Stimulated activated CD8-positive, alpha-beta memory T cell treated with anti-CD3 and anti-CD28 coated beads, Interleukin-12 subunit alpha, Interleukin-12 subunit beta, amount 100 ng/mL, for 1 hour (primary cell): ENCODE measurements at regions not wholly inside any gene's neighbourhood (a gene's known extent, or its start where the extent isn't known, plus 50 kb on each side); places are given as distances from the start of the nearest gene placed in this dataset.

Experiments used
- DNase-seq: peaks from one replicate; pipeline ENCODE4 v3.0.0-alpha.2; 2020; ENCODE audit warnings: low read depth

DNA sequence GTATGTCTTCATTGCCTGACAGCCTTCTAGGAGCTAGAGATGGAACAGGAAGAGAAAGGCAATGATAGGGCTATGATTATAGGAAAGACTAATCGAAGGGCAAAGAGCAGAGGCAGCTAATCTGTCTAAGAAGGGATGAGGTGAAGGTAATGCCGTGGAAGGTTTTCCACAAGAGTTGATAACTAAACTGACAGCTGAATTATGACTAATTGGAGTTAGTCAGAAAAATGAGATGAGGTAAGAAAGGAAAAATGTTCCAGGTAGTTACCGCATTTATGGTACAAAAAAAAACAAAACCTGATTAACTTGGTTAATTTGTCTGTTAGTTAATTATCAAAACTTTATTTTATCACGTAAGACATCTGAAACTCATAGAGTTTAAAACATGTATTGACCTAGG is 260.3 kb downstream of the SLITRK6 start:
- no peak for DNase-seq

DNA sequence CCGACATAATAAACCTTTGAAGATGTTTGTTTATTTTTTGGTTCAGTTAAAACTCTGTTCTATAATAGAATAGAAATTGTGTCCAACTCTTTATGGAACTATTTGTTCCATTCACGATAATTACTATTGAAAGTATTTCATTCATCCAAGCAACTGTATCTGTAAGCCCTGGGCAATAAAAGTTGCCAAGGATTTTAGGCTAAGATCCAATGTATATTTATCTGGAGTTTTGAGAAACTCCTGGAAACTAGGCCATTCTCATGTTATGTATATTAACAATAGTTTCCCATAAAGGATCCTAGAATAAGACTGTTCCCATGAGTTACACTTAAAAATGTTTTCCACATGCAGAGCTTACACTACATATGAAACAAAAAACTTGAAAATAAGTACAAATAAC is 261.6 kb downstream of the SLITRK6 start:
- DNase-seq = no peak

DNA sequence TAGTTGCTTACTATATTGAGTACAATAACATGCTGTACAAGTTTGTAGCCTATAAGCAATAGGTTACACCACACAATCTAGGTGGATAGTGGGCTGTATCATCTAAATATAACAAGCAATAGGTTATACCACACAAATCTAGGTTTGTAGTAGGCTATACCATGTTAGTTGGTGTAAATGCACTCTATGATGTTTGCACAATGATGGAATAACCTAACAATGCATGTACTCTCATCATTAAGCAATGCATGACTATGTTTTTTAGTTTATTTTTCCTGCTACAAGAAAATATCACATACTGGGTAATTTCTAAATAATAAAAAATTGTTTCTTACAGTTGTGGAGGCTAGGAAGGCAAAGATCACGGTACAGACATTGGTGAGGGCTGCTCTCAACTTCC is 262.5 kb downstream of the SLITRK6 start:
- no peak for DNase-seq

DNA sequence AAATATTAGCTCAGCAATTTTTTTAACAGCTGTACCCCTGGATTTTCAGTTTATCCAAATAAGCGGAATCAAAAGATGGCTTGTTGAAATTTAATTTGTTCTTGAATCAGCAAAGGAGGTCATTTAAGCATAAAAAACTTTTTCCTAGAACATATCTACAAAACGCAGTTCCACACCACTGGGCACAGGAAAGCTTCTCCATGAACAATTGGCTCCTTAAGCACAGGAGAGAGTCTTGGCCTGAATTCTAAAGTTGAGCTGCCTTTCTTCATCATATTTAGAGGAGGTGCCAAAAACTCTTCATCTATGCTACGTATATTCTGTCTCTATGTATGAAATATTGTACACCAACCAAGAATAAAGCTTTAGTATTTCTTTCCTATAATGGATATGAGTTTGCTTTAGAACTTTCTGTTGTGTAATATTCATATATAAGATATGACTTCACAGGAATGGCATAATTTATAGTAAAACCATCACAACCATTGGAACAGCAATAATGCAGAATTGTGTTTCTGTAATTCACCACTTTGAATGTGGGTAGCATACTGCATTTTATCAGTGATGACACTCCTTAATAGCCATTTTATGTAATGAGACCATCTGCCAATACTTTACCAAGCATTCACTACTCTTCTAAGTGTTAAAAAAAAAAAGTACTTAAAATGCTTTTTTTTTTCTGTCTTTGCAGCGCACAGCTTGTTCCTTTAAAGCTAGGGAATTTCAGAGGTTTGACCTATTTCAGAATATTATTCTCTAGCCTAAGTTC is 263.7 kb downstream of the SLITRK6 start:
- DNase-seq = no peak

DNA sequence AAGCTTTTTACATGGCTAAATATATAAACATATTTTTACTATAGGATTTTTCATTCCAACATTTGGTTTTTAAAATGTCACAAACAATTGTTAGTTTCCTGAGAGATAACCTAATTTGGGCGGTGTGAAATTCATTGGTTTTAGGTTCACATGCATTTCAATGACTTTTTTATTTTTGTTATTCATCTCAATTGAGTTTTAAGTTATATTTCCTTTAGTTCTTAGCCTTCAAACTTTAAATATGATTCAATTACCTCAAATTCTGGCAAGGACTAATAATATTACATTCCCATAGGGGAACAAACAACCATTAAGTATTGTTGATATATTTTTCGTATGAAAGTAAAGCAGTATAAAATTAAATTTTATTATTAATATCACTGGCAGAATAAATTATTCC is 265.3 kb downstream of the SLITRK6 start:
- no peak for DNase-seq

DNA sequence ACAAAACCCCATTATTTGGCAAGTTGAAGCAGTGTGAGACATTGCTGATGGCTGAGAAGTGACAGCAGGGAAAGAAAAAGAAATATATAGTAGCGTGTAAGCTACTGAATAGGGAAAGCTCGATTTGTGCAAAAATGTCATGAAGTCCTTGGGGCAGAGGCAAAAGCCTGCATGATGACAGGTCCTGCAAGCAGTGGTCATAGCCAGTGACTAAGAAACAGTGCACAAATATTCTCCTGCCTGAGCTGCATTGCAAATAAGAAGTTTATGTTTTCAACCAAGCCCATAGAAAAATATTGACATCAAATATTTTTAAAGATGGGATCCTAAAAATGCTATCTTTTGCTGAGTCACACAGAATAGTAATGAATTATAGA is 270.0 kb downstream of the SLITRK6 start:
- DNase-seq = no peak

DNA sequence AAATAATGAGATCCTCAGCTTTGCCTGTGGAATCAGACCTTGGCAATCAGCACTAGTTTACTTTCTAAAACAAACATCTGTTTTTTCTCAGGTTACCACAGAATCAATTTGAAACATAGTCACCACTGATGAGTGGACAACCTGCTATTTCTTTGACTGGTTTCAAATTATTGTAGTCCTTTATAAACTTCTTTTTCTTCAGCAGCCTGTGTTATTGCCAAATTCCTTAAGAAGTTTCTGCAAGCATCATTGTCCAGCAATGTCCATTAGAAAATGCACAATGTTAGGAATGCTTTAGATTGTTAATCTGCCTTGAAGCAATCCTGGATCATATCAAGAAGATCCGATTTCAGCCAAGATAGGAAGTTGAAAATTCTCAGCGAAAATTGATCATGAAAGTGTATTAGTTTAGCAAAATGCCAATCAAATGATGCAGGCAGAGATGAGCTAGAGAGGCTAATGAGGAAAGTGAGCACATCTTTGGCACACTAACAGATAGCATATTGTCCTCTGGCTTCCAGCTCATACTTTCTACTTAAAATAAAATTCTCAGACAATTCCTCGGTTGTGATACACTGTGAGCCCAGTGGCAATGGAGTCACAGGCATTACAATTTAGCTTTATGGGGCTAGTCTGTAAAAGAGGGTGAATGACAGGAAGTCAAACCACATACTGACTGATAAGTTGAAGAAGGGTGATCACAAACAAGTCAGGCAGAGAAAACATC is 270.6 kb downstream of the SLITRK6 start:
- no peak for DNase-seq

DNA sequence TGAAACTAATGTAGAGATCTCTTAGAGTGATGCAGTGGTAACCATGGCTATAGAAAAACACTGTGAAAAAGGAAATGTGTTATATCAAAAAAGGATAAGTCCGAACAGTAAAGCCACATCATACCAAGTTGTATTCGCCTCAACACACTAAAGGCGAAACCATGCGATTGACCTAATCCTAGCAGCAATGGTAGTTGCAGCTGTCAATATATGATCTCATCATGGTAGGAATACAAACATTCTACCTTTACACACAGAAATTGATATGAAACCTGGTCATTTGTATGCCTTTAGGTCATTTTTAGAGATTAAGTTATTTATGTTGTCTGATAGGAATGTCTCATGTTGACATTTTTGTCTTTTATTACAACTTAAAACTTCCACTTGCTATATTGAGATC is 271.9 kb downstream of the SLITRK6 start:
- no peak for DNase-seq

DNA sequence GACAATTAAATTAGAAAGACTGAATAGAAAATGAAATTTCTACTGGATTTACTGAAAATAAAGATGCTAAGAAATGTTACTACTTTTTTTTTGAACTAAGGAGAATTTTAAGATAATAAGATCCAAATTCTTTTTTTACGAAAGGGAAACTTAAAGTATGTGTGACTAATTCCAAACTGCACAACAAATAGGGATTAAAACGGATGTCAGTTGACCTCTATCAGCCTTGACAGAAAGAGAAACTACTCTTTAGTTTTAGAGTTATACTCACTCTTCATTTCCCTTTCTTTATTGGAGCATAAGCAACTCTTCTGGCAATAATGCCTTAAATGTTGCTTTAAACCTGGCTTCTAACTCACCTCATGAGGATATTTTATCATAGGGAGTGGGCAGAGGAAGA is 273.8 kb downstream of the SLITRK6 start:
- no peak for DNase-seq

DNA sequence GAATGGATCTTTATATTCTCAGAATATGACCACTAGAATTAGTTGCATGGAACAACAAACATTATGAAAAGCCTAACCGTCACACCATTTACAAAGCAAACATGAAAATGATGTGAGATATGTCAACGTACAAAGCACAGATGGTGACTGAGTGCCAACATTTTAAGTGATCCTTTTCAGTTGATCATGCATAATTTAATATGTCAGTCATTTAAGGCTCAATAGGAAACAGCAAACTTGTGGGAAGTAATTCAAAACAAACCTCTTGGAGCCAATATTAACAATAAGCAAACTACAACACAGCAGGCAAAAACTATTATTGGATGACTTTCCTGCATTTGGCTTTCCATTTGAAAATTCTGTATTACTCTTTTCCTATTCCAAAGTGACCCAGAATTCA is 277.6 kb downstream of the SLITRK6 start:
- no peak for DNase-seq

DNA sequence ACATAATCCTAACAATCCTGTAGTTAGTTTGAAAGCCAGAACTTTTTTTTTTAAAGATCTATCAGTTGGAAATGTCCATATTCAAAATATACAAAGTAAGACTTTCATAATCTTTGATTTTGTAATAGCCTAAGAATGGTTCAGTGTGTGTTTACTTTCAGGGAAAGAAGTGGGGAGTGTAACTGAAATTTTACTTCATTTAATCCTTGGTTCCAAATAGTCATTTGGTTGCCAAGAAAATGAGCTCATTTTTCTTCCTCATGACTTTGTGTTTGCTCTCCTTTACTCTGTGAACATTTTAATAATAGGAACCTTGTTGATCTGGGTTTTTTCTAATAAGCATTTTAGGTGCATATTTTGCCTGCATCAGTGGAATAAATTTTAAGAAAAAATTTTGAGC is 278.8 kb downstream of the SLITRK6 start:
- no peak for DNase-seq

DNA sequence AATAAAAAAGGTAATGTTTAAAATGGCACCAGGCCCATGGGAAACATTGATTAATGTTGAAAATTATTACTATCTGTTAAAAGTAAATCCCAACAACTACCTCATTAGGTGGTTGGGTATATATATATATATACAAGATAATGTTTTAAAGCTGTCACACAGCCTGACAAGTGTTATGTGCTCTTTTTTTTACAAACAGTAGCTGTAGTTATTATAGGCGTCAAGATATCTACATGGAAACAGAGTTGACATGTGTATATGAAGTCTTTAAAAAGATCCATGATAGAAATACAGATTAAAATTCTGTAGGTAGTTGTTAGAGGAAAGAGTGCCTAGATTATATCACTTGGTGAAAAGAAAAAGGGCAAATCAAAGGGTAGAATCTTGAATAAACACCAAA is 279.9 kb downstream of the SLITRK6 start:
- no peak for DNase-seq

DNA sequence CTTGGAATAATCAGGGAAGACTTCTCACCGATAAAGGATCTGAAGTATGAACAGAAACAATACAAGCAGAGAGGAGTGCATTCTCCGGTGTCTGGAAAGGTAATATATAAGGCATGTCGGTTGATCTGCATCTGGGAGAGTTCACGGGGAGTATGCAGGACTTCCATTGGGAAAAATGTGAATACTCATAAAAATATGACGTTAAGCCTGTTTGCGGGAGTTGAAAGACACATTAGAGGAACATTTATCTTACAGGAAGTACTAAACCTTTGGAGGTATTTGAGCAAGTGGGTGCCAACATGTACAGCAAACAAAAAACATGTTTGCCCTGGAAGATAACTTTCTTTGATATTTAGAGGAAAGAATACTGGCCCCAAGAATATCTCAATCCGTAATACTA is 286.8 kb downstream of the SLITRK6 start:
- no peak for DNase-seq

DNA sequence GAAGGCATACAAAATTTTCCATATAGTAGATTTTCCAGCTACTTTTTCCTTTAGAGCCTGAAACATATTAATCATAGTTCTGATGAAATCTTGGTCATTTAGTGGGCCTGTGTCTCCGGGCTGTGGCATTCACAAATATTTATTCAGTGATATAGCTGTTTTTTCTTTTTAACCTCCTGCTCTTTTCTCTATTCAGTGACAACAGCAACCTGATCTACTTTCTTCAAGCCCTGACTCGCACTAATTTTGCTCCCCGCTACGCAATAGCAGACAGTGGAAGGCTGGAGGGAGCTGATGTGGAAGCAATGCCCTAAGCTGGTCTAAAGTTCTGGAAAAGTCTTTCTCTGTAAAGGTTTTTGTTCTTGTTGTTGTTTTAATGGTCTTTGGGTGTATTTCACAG is 289.7 kb downstream of the SLITRK6 start:
- no peak for DNase-seq

DNA sequence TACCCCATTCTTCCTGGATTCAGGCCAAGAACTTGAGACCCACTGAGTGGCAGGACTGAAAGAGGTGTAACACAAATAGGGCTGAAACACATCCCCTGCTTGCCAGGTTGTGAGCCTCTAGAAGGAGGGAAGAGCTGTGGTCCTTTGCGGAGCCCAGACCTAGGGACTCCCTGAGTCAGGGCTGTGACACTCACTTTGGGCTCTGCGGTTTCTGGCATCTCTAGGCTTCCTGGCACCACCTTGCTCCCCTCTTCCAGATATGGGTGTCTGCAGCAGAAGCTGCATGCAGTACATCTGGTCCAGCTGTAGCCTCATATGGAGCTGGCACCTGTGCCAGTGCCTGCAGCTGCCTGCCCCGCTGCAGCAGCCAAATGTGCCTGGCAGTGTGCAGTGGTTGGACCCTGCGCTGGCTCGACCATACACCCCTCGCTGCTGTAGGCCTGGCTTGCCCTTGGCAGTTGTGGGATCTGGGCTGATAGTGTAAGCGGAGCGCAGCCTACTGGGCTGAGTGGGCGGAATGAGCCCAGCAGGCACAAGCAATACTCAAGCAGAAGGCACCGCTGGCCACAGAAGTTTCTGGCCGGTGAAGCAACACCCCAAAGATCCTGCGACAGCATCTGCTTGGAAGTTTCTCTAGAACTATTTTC is 290.4 kb downstream of the SLITRK6 start:
- DNase-seq = no peak

DNA sequence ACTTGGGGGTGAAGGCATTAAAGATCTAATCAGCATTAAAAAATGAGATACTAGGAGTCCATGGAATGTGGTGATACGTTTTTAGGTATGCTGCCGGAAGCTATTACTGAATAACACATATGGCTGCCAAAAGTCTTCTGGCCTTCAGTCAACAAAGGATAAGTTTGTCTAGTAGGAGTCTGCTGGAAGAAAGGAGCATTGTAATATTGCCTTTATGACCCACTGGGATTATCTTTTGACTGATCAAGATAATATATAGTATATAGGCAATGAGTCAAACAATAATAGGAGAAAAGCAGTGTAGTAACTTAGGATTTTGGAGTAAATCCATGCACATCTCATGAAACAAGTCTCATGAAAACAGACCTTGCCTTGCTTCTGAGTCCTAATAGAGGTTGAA is 295.4 kb downstream of the SLITRK6 start:
- no peak for DNase-seq

DNA sequence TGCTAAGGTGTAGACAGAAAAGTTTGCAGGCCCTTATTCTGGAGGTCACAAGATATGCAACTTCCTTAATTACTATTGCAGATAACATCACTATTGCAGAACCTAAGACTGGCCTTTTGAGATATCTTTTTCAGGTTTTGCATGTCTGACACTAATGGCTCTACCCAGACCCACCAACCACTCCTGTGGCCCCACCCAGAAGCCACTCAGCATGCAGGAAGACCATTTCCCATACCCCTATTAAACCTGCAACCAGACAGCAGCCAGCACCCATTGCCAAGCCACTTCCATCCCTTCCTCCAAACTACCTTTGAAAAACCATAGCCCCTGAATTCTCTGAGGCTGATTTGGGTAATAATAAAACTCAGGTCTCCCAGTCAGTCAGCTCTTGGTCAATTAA is 297.6 kb downstream of the SLITRK6 start:
- no peak for DNase-seq

DNA sequence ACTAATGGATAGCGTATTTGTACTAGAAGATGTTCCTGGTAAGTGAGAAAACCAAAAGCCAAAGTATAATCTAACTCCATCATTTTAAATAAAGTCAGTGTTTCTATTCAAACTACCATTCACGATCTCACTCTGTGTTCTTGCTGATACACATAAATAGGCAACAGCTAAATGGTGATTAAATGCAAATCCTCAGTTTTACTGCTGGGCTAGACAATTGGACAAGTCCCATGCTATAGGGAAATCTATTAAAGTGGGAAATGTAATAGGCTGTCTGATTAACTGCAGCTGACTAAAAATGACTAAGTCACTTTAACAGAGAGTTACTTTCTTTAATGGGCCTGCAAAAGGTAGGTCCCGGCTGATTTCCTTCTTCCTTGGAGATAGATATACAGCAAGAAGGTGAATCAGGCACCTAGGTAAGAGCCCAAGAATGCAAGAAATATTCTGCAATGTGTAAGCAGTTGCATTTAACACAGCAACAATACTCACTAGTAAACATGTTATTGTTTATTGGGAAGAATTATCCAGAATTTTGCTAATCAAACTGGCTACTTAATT is 298.4 kb downstream of the SLITRK6 start:
- no peak for DNase-seq

DNA sequence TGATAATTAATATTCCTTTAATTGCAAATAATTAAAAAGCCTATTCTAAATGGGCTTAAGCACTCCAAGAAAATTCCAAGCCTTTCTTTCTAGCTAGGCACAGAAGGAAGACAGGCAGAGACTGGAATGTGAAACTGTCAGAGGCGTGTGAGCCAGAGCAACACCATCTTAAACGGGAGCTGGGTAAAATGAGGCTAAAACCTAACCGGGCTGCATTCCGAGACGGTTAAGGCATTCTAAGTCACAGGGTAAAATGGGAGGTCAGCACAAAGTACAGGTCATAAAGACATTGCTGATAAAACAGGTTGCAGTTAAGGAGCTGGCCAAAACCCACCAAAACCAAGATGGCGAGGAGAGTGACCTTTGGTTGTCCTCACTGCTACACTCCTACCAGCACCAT is 300.4 kb downstream of the SLITRK6 start:
- DNase-seq = no peak

DNA sequence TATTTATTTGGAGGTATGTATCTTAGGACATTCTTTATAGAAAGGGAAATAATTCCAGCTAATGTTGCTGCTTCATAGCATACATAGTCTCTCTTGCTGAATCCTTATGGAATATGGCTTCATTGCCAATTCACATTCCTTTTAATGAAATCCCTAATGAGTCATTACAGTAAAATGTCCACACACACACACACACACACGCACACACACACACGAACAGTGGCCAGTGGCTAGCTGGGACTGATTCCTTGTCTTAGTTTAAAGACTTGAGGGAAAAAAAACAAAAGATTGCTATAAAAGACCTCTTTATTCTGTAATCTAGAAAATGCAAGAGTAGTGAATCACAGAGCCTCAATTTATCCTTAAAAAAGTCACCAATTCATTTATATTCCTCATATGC is 301.6 kb downstream of the SLITRK6 start:
- DNase-seq = no peak

DNA sequence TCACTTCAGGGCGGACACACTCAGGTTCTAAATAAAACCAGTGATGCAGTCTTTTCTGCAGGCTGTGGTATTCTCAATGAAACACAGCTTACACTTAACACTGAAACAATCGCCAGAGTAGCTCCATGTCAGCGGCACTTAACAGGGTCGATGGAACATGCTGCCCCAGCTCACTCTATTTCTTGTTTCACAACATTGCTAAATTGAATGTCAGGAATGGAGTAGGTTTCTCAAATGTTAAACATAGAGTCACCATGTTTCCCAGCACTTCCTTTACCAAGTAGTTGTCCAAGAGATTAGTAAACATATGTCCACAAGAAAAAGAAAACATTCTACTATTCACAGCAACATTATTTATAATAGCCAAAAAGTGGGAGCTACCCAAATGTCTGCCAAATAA is 306.9 kb downstream of the SLITRK6 start:
- no peak for DNase-seq

DNA sequence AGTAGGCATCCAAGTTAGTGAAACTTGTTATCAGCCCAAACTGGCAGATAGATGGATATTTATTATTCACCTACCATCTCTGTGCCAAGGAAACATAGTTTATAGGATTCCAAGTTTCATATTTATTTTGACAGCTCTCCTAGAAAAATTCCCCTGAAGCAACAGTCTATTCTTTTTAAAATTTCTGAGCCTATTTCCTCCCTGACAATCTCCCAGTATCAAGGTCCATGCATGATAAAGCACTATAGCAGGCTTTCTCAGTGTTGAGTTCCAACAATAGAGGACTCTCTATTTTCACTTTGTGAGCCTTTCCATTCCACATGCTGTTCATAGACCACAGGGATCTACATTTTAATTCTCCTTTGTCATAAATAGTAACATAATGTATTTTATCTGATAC is 312.6 kb downstream of the SLITRK6 start:
- no peak for DNase-seq

DNA sequence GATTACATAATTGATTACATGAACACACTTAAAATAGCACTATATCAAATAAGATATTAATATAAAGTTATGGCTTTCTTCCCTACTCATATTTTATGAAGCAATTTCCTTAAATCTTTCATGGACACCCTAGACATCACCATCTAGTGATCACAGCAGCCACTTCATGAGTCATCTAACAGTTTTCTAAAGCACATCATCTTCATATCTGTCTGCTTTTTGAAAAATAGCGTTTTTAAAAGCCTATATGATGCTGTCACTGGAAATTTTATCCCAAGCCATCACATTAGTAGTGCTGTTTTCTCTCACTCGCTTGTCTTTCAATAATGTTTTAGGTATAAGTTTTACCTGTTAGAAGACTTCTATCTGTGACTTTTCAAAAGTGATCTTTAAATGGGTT is 326.1 kb downstream of the SLITRK6 start:
- DNase-seq = no peak
